HG02759 (cell line): ENCODE measurements at regions not wholly inside any gene's neighbourhood (a gene's known extent, or its start where the extent isn't known, plus 50 kb on each side); places are given as distances from the start of the nearest gene placed in this dataset.

Source experiments
- ATAC-seq: cut with Tn5 transposase; IDR thresholded peaks from one replicate; pipeline ENCODE4 v1.9.1; 2021; ENCODE audit warnings: mild to moderate bottlenecking, moderate library complexity; ENCODE audit not compliant: unreplicated experiment

DNA sequence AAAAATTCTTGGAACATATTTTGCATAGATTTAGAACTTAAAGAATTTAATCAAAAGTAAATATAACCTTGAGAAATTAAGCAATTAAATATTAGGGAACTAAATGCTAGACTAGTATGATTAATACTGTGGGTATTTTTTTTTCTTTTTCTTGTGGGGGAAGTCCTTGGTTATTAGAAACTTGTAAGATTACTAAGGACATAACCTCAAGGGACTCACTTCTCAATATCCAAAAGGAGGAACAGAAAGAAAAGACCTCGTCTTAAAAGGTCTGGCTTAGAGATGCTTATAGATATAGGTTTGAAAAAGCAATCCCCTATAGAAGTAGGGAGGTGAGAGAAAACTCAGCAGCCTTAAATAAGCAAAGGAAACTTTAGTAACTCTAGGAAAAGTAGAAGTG is 368.5 kb downstream of the INSC start:
- no peak for ATAC-seq

DNA sequence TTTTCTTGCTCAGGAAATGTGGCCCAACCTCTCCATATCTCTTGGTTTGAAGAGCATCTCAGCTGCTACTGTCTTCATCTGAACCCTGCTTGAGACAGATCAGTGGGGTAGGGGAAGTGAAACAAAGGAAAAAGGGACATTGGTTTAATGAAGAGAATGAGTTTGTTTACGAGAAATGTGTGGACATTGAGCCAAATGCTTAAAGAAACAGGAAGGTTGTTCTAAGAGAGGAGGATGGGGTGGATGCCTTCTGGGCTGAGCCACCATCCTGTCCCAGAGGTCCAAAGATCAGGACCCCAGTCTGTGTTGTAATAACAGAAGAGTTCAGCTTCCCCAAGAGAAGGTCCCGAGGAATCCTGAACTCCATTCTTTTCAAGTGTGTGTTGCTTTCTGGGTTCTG is 369.7 kb downstream of the INSC start:
- ATAC-seq: no peak

DNA sequence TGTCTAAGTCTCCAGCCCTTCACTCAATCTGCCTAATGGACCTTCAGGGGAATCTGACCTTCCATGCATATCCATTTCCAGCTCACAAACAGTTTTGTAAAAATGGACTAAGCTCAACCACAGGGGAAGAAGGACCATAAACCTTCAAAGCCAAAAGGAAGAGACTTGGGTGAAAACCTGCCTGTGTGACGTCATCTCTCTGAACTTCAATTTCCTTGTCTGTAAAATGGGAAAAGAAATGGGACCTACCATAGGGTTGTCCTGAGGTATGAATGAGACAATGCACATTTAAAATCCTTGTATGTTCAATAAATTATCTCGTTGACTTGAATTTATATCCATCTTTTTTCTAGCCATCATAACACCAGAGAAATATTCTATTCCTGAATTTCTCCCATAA is 370.7 kb downstream of the INSC start:
- no peak for ATAC-seq

DNA sequence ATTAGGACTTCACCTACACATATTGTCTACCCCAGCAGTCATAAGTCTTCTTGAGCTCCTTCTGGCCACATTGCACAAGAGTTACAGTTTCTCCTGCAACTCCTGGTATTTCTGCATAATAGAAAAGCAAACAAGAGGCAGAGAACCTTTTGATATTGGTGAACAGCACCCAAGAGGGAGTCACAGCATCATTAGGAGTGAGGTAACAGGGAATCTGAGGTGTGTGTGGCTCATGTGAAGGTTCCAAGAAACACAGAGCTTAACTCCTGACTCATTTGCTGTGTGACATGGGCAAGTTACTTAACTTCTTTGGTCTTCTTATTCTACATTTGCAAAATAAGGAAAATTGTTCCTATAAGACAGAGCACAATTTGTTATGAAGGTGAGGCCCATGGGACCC is 374.6 kb downstream of the INSC start:
- ATAC-seq: no peak

DNA sequence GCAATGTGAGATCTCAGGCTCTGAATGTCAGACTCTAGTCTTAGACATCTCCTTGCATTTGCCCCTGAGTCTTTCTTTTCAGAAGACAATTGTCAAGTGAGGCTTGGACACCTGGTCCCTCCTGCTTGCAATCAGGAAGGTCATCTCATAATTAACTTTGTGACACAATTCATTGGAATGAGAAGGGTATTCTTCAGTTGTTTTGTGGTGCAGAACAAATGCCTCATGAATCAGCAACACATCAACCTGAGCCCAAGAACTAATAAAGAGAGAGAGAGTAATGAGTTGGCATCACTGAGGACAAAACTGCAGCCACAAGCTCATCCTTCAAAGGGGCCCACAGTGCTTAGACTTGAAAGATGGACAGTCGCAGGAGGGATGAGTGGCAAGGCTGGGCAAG is 375.8 kb downstream of the INSC start:
- ATAC-seq: no peak

DNA sequence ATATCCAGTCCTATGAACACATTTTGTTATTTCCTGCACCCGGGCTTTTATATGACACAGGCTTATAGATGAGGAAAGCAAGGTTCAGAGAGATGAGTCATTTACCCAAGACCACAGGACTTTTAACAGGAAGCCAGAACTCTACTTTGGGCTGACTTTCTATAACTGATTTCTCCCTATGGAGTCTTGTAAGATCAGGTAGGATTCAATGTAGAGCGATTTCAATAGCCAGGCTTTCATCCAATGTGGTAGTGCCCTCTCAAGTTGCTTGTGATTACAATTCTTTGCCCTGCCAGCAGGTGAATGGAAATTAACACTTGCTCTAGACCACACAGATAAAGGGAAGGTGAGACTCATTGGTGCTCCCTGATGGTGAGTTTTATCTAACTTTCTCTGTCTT is 378.3 kb downstream of the INSC start:
- no peak for ATAC-seq

DNA sequence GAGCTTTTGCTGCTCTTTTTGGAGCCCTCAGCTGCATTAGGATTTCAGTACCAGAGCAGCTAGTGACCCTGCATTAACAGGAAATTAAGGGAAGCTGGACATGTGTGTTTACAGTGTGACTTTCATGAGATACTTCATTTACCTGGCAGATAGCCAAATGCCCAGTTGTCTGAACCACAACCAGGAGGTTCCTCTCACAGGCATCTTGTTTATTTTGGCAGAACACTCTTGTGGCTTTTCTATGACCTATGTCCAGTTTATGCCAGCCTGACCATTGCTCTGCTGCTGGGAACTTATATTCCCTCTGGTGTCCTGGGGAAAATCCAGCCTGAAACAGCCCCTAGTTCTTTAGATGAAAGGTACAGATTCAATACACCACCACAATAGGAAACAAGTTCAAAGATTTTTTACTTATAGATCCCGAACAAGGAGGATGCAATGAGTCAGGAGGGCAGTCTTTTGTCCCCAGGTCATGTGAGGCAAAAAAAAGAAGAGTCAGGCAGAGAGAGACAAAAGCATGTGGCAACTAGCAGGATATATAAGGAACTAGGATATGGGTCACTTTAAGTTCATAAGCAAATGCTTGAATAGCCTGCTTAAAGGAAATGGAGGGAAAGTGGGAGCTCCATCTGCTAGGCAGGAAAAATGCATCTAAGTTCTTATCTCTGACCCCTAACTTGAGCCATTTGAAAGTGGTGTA is 379.3 kb downstream of the INSC start:
- no peak for ATAC-seq

DNA sequence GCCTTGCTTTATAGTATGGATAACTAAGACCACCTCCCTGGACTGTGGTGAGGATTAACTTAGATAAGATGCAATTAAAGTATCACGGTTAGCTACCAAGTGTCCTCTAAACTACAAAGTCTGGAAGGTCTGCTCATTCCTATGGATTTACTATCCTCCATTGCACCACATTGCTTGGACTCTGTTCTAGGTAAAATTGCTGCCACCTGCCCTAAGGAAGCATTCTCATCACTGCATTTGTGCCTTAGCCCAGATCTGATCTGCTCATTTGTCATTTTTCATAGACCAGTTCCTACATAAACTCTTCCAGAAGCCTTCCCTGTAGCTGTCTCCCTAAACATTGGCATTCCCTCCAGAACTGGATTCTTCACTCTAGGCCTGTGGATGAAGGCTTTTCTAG is 380.0 kb downstream of the INSC start:
- no peak for ATAC-seq

DNA sequence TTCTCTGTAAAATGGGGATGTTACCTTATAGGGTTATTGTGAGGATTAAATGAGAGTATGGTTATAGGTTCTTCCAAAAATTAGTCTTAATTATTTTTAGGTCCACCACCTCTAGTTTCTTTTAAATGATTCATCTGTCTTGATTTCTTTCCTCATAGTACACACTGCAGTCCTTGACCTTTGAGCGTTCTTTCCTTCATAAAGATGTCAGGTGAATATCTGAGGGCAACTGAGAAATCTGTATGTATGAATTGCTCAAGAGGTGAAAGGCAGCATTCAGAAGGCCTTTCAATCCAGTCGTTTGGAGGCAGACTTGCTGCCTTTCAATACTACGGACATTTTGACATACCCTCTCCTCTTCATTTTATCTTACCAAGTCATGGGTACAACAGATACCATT is 380.7 kb downstream of the INSC start:
- no peak for ATAC-seq

DNA sequence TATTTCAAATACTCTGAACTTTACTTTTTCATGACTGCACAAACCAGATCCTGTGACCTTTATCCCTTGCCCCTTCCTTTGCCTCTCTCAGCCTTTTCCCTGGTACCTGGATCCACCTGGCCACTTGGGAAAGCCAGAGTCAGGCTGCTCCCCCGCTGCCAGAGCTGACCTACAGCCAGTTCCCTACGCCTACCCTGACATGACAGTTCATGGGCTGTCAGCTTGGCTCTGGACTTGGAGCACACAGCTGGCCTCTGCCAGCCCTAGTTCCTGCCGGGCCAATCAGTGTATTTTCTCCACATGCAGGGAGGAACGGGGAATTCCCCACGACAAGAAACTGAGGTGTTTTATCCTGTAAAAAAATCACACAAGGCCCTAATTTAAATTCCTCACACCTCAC is 382.6 kb downstream of the INSC start:
- no peak for ATAC-seq

DNA sequence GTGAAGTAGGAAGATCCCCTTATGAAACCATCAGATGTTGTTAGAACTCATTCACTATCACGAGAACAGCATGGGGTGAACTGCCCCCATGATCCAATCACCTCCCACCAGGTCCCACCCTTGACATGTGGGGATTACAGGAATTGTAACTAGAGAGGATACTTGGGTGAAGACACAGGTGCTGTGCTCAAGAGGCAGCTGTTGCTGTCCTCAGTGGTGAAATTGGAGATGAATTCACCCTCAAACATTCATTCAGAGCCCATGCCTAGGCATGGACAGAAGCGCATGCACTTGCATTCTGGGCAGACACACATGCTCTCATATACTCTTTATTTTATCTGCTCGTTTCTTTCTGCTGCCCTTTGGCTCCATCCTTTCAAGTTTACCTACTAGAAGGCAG is 385.0 kb downstream of the INSC start:
- ATAC-seq: no peak

DNA sequence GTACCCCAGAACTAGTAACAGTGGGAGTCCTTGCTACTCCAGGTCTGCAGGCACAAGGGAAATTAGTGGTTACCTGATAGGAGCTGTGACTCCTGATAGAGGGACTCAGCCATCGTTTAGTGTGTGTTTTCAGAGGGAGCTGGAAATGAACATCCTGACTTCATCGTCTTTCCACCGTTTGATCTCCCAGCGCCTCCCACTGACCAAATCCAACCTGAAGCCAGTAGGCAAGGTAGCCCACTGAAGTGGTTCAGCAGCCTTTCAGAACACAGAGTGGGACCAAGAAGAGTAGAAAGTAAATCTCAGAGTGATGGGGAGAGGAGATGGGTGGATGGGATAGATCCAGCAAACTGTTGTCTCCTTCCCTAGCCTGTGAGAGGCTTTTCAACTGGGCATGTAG is 385.9 kb downstream of the INSC start:
- no peak for ATAC-seq

DNA sequence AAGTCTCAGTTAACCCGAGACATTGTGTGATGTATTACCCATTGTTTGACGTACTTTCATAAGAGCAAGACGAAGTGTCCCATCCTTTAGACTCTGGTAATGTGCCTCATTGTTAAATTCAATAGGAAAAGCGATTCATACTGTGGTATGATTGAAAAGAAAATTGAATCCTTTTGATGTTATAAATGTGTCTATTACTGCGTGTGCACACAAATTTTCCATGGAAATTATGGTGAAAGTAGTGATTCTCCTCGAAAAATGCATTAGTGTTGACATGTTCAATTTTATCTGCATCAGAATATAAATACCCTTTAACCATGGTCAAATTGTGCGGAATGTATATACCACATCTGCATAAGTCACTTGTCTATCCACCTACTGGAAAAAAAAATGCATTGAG is 386.8 kb downstream of the INSC start:
- no peak for ATAC-seq

DNA sequence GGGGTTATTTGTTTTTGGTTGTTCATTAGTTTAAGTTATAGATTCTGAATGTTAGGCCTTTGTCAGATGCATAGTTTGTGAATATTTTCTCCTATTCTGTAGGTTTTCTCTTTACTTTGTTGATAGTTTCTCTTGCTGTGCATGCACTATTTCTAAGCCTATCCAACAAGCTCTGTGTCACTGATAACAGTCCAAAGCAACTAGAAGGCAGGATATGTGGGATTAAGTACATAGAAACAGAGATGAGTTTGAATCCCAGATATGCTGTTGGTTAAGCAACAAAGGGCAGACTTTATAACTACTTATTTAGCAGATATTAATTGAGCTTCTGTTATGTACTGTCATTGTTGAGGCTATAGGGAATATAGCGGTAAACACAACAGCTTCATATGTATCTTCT is 390.4 kb downstream of the INSC start:
- no peak for ATAC-seq

DNA sequence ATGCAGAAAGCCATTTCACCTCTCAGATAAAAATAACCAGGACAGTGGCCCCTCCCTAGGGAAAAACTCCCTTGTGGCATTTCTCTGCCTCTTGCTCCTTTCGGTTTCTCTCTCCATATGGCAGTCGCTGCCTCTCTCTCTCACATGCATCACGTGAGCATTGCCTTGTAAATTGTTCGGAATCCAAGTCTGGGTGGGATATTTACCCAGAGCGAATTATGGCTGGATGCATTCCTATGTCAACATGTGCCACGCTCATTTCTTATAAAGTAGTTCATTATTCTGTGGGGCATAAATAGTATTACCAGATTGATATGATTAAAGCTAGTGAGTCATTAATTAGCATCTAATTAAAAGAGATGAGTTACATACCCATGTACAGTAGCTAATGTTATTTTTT is 392.9 kb downstream of the INSC start:
- no peak for ATAC-seq

DNA sequence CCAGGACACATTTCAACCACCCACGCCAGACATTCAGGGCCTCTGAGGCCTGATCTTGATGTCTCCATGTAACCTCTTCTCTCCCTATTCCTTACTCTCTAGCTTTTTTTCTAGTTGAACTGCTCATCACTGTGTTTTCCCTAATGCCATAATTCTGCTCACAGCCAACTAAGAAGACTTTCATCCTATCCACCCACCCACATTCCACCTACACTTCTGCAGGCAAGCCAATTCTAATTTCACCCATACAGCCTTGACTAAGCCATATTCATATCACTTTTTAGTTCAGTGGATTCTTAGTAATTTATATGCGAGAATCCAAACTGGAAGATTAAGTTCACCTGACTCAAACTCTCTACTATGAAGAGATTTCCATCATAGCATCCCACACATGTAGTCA is 394.4 kb downstream of the INSC start:
- ATAC-seq: no peak

DNA sequence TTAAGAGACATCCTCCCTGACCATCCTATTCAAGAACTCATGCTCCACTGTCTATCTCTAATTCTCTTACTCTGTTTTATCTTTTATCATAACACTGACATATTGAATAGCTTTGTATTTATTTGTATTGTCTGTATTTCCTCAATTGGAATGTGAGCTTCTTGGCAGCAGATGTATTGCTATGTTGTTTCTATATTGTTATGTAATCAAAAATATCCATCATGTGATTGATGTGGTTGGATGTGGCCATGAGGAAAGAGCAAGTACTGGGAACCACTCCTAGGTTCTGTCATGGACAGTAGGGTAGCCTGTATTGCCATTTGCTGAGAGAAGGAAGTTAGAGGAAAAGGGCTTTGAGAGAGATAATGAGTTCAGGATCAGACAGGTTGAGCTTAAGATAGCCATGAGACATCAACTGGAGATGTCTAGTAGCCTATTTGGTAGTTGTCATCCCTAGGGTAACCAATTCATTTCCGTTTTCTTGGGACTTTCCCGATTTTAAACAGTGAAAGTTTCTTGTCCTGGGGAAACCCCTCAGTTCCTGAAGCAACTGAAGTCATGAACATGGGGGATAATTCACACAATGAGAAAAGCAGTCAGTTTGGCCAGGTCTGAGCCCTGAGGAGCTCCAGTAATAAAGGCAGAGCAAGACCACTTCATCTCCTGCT is 404.5 kb downstream of the INSC start:
- ATAC-seq: peak; percentile 67

DNA sequence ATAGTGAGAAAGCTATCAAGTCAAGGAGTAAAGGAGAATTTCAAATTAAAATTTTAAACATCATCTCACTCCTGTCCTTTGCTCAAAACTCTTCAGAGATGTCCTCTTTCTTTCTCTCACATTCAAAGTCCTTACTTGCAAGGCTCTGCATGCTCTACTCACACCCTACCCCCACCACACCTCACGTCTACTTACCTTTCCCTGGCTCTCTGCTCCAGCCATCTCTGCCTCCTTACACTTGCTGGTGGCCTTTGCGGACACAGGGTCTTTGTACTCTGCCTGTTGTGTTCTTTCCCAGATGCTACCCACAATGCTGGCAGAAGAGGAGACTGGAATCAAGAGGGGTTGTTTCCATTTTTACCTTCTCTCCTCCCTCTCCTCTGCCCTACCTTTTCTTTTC is 405.2 kb downstream of the INSC start:
- no peak for ATAC-seq

DNA sequence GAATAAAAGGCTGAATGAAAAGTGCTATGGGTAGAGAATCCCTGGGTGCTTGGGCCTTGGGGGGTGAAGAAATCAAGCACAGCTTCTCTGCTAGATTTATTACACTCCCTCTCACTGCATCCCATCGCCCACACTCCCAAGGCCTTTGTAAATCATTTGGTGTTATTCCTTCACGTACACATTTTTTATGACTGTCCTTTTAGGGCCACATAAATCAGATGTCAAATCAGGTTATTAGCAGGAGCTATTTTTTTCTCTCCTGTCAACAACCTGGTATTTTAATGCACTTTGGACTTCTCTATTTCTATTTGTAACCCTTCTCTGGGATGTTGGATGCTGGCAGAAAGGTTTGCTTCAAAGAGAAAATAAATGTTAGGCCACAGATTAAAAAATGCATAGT is 408.8 kb downstream of the INSC start:
- no peak for ATAC-seq

DNA sequence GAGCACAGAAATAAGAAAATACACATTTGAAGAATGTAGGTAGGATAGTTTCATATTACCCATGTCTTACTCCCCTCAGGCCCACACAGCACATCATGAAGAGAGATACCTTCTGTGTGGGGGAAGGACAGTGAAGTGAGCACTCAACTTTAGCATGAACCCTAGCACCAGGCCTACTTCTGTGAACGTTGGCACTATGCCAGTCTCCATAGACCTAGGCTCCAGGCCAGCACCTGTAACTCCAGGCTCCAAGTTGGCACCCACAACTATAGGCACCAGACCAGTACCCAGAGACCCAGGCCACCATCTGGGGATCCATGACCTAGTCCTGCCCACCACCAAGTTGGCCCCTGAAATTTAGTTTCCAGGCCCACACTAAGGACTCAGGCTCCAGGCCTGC is 410.9 kb downstream of the INSC start:
- no peak for ATAC-seq

DNA sequence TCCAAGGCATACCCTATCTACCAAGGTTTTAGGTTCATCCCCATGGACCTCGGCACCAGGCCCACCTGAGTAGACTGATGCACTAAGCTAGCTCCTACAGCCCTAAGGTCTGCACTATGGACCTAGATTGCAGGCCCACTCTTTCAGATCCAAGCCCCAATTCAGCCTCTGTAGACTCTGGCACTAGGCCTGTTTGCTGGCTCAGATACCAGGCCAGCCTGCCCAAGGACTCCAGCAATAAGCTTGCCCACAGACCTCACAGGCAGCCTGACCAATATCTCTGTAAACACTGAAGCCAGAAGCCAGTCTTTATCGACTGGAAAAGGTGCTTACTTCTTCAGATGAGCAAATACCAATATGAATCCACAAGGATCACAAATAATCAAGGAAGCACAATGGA is 411.3 kb downstream of the INSC start:
- no peak for ATAC-seq

DNA sequence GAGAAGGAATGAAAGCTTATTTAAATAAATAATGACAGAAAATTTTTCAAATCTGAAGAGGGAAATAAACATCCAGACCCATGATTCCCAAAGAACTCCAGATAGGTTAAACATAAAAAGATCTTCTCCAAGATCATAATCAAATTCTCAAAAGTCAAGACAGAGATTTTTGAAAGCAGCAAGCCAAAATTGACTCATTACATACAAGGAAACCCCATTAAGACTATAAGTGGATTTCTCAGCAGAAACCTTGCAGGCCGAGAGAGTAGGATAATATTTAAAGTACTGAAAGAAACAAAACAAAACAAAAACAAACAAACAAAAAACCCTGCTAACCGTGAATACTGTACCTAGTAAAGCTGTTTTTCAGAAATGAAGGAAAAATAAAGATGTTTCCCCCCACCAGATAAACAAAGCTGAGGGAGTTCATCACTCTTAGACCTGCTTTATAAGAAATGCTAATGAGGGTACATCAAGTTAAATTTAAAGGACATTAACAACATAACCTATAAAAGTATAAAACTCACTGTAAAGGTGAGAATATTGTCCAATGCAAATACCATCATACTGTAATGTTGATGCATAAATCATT is 412.2 kb downstream of the INSC start:
- no peak for ATAC-seq

DNA sequence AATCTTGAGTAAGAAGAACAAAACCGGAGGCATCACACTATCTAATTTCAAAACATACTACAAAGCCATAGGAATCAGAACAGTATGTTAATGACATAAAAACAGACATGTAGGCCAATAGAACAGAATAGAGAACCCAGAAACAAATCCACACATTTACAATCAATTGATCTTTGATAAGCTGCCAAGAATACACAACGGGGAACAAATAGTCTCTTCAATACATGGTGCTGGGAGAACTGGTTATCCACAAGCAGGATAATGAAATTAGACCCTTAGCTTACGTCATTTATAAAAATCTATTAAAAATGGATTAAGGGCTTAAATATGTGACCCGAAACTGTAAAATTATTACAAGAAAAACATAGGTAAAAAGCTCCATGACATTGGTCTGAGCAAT is 417.7 kb downstream of the INSC start:
- ATAC-seq: no peak
